SH-SY5Y (cell line): ENCODE measurements at regions not wholly inside any gene's neighbourhood (a gene's known extent, or its start where the extent isn't known, plus 50 kb on each side); places are given as distances from the start of the nearest gene placed in this dataset.

ENCODE experiments used
- GATA2 ChIP-seq: IDR thresholded peaks from 2 replicates; pipeline ENCODE4 v1.6.1; 2011; ENCODE audit warnings: mild to moderate bottlenecking, low read depth, low read length
- GATA3 ChIP-seq: IDR thresholded peaks from 2 replicates; pipeline ENCODE4 v1.6.1; 2011; ENCODE audit warnings: low read depth, mild to moderate bottlenecking, low read length, moderate library complexity

DNA sequence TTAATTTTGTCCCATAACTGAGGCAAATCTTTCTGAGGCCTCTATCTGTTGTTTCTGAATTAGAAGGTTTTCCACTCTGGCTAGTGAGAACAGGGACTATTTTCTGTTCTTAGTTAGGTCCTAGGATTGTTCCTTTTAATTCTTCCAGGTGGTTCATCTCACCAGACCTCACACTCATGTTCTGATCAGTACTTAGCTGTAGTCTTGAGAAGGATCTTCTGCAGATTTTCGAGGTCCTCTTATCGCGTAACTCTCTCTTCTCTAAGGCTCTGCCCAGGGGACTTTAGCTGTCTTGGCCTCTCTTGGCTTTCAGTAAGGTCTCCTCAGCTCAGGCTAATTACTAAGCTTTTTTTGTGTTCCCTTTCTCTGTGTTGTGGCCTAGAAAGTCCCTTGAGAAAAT is 201.1 kb downstream of the ETNK1 start:
- no peak for TF ChIP-seq GATA3
- no peak for TF ChIP-seq GATA2
